Right lobe of liver (tissue), 4 donors: ENCODE measurements at regions not wholly inside any gene's neighbourhood (a gene's known extent, or its start where the extent isn't known, plus 50 kb on each side); places are given as distances from the start of the nearest gene placed in this dataset.

Experiments
- POLR2A ChIP-seq: fragments of 450-650 bp; IDR thresholded peaks from one replicate; pipeline ENCODE4 v1.6.1; 2017; ENCODE audit warnings: antibody characterized with exemption, mild to moderate bottlenecking
- TF ChIP-seq, protein P1 (sequence below), 4 donors: fragments of 200-600 bp in 3 of 4; fragments of 450-650 bp in 1 of 4; IDR thresholded peaks; one replicate each; pipeline versions ENCODE4 v1.5.1 to v1.8.0; 2016 to 2022; ENCODE audit warnings: antibody characterized with exemption in 4 of 4, mild to moderate bottlenecking in 2 of 4
- donor health status: DM: no; HTN: no; CAD: no.
- donor health status: DM: no; HTN: no; CAD: no.
- donor health status: DM: no; HTN: yes; CAD: no.

DNA sequence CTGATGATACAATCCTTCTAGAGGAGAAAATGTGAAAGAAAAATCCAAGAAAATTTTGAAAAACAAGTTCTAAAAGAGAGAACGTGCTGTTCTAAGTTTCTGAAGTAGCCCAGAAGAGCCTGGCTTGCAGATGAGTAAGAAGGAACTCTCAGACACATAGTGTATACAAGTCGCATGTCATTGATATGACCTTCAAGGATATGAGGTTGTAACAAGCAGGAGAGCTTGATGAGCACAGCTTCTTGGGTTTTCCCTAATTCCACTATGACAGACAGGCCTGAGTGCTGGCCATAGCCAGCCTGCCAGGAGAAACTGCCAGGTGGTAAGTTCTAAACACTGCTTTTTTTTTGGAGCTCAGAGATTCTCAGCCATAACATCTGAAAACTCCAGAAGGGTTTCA, 235.7 kb upstream of the SIX2 start:
- TF ChIP-seq, protein P1, sequence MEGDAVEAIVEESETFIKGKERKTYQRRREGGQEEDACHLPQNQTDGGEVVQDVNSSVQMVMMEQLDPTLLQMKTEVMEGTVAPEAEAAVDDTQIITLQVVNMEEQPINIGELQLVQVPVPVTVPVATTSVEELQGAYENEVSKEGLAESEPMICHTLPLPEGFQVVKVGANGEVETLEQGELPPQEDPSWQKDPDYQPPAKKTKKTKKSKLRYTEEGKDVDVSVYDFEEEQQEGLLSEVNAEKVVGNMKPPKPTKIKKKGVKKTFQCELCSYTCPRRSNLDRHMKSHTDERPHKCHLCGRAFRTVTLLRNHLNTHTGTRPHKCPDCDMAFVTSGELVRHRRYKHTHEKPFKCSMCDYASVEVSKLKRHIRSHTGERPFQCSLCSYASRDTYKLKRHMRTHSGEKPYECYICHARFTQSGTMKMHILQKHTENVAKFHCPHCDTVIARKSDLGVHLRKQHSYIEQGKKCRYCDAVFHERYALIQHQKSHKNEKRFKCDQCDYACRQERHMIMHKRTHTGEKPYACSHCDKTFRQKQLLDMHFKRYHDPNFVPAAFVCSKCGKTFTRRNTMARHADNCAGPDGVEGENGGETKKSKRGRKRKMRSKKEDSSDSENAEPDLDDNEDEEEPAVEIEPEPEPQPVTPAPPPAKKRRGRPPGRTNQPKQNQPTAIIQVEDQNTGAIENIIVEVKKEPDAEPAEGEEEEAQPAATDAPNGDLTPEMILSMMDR (IDR thresholded peaks at IDR 0.05), result no peak
- no peak for TF ChIP-seq POLR2A
